DMS53 treated with DMSO at 0.1 percent for 48 hours (cell line): ENCODE measurements at regions not wholly inside any gene's neighbourhood (a gene's known extent, or its start where the extent isn't known, plus 50 kb on each side); places are given as distances from the start of the nearest gene placed in this dataset.
"Not testable (repeated sequence)": the region's sequence is repeated elsewhere in the genome, so short reads cannot be mapped to it uniquely, and the experiment has no call there.

Experiments
- DNase-seq: peaks from one replicate; lab custom pipeline; 2025; ENCODE audit not compliant: unreplicated experiment; lab: John Stamatoyannopoulos, UW

DNA sequence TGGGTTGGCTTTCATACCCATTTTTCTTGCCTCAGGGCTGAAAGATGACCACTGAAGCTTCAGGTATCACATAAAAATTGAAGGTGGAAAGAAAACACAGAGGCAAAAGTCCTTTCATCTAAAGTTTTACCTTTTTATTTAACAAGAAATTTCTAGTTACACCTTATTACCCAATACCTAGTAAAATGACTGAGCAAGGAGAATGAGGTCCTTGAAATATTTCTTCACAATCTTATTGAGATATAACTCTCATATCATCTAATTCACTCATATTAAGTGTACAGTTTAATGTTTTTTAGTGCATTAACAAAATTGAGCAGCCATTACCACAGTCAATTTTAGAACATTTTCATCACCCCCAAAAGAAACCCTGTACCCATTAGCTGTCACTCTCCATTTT is 112.9 kb upstream of the ADTRP start:
- DNase-seq = no peak

DNA sequence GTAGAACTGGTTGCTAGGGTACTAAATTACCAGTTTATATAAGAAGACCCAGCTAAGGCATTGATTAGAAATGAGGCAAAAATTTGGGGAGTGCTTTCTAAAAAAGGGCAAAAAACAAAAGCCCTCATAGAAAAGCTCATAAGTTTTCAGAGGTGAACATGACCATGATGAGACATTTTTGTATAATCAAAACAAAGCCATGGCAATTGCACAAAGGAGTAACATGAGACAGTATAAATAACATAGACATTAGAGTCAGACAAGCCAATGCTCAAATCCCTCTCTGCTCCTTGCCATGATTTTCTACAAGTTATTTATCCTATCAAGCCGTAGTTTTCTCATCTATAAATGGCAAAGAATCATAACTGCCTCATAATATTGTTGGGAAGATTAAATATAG is 112.2 kb upstream of the ADTRP start:
- no peak for DNase-seq

DNA sequence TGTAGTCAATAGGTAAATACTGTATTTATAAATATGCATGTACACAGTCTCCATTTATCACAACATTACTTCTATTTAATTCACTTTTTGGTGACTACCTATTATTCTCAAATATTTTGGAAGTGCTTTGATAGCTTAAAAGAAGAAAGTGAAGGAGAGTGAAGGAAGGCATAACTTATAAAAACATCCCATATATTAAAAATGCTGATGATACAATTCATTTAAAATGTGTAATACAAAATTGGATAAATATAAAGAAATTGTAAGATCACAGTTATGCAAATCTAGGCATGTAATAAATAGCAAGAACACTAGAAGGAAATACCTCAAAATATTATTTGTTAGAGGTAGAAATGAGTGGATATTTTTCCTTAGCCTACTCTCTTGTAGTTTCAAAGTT is 111.6 kb upstream of the ADTRP start:
- DNase-seq = no peak

DNA sequence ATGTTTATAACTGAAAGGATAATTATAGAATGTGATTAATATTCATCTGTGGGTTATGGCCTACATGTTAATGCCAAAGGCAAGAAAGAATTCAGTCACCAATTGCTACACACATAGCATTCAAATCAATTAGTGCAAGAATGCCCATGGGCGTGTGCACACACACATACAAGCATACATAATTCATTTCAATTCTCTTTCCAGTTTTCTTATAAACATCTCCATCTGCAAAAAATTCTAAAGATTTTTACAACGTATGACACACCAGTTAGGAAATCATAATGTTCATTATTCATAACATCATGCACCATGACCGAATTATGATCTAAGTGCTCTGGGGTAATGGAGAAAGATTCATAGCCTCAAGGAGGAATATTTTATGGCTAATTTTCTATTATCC is 111.0 kb upstream of the ADTRP start:
- DNase-seq = no peak

DNA sequence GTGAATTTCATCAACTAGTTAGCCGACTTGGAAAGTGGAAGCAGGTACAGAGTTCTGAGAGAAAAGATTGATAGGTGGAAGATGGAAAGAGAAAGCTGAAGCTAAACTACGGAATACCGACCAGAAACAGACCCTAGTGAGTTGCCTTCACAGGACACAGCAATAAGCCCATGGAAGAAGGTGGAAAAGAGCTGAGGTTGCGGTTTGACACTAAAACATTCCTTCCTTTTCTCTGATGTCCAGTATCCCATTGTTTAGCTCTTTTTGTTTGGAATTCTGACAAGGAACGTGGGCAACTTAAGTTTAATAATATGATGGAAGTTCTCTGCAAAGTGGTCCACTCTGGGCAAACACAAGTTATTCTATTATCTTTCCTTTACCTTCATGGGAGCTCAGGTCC is 110.1 kb upstream of the ADTRP start:
- DNase-seq = no peak

DNA sequence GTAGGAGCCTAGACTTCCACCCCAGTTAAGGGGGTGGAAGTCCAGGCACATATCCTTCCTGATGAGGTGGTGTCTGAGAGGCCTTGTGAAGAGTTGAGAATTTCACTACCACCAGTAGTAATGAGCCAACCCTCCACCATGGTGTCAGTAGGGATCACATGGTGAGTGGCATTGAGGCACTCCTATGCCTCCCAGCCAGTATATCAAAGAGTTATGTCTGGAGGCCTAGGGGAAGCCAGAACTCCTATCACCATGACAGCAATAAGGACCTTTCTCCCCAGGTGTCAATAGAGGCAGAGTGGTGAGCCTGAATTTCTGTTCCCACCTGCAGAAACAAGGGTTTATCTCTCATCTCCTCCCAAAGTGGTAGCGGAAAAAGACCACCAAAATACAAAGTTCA is 106.6 kb upstream of the ADTRP start:
- no peak for DNase-seq

DNA sequence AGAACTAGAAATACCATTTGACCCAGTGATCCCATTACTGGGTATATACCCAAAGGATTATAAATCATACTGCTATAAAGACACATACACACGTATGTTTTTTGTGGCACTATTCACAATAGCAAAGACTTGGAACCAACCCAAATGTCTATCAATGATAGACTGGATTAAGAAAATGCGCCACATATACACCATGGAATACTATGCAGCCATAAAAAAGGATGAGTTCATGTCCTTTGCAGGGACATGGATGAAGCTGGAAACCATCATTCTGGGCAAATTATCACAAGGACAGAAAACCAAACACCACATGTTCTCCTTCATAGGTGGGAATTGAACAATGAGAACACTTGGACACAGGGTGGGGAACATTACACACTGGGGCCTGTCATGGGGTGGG is 104.9 kb upstream of the ADTRP start:
- not testable (repeated sequence) for DNase-seq

DNA sequence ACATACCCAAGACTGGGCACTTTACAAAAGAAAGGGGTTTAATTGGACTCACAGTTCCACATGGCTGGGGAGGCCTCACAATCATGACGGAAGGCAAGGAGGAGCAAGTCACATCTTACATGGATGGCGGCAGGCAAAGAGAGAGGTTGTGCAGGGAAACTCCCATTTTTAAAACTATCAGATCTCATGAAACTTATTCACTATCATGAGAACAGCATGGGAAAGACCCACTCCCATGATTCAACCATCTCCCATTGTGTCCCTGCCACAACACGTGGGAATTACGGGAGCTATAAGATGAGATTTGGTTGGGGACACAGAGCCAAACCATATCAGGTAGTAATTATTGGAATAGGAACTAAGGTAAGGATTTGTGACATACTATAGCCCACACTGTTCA is 101.6 kb upstream of the ADTRP start:
- not testable (repeated sequence) for DNase-seq

DNA sequence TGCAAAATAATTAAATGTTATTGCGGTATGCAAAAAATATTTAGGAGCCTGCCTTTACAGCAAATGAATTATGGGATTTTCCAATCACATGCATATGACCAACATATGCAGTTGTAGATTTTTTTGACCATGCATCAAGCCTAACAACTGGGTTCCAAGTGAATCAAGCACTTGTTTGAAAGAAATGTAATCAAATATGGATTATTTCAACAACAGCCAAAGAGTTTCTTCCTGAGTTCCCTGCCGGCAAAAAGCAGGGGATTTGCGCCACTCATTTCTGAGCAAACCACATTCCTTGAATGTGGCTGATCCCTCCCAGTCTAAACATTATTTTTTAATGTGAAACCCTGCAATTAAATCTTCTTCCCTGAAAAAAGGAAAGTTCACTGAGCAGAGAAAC is 100.1 kb upstream of the ADTRP start:
- DNase-seq = no peak

DNA sequence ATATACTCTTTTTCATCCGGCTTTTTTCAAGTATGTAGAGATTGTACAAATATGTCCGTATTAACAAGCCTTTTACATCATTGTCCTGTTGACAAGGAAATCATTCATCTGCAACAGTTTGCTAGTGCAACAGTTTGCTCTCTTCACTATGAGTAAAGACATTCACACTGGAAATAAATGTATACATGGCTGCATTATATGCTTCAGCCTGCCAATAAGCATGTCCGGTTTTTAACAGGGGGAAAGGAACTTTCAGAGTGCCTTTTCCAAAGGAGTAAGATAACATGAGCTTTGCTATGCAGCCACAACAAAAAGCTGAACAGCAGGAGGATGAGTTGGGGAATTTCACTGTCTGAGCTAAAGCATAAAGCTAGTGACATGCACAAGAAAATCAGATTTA is 99.4 kb upstream of the ADTRP start:
- DNase-seq = no peak

DNA sequence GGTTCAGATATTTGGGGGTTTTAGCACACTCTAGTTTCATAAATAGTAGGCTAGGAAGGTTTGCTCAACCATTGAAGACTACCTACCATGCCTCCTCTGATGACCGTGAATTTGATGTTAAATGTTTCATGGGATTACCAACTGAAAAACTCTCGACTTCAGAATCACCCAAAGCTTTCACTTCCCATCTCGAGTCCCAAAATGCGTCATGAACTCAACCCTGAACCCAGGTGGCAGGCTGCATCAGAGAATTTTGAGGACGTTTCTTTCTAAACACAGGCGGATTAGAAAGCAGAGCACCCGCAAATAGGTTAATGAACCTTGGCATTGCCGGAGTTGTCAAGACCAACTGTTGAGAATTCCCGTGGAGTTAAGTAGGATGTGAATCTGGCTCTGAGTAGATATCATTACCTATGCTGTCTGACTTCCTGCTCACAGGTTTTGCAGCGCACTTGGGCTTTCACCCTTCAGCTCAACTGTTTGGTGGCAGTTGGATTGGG is 98.4 kb upstream of the ADTRP start:
- DNase-seq = no peak

DNA sequence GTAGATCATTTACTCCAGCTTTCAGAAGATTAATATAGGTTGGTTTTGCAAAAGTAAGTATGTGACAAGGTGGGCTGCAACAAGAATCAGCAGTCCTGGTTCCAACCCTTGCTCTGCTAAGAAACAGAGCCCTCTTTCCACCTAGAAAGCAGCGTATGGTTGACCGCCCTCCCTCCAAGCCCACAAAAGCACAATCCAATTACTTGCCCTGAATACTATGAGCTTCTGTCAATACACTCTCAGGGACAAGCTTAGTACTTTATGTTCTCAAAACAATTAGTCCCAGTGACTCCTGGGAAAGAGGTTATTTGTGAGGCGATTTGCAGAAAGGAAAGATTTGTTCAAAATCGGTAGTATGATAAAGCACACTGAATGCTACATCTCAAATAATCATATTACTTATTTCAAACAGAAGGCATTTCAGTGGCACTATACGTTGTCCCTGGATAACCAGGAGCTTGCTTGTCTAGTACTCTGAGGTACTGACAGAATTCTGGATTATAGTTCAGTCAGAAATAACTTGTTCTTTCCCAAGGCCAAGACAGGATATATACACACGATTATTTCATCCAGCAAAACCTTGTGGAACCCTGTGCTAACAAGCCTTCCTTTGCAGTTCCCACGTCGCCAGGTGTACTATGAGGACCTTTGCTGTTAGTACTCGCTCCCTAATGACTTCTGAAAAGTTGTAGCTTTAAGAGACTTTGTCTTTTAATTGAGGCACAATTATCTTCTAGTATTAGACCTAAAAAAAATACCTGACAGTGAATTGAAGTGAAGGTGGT is 96.9 kb upstream of the ADTRP start:
- no peak for DNase-seq

DNA sequence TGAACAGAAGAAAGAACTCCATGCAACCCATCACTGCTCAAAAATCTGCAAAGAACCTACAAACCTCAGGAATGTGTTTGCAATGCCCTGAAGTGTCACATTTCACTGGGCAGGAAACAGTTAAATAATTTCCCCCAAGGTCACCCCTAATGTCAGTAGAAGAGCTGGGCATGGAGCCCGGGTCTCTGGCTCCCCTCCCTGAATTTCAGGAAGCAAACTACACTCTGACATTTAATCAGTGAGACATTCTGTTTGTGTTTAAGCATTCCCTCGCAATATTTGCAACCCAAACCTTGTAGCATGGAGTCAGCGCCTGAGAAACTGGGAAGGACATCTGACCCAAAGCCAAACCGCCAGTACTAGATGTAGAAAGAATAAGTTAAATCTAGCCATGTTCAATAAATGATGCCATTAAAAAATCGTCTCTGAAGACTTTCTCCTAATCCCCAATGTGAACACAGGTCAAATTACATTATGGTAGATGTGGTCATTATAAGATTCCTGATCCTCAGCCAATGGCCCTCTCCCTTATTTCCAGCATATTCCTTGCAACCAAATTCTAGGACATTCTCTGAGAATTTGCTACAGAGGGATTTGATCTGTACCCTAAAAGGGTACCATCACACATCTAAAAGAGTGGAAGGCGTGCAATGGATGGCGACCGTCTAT is 91.2 kb upstream of the ADTRP start:
- DNase-seq = no peak

DNA sequence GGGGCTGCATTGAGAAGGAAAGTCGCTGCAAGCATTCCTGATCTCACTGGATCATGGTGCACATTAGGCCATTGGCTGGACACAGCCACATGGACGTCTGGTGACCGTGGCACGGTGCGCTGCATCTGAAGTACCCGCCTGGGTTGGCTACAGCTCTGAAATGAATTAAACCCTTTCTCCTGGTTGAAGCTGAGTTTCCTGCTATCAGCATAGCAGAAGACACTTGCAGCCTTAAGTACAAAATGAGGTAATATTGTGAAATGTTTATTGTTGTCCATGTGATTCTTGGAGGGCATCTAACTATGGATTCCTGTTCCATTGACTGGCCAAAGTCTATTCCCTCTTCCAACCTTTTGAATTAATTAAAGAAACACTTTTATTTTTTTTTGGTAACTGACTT is 89.8 kb upstream of the ADTRP start:
- DNase-seq = no peak

DNA sequence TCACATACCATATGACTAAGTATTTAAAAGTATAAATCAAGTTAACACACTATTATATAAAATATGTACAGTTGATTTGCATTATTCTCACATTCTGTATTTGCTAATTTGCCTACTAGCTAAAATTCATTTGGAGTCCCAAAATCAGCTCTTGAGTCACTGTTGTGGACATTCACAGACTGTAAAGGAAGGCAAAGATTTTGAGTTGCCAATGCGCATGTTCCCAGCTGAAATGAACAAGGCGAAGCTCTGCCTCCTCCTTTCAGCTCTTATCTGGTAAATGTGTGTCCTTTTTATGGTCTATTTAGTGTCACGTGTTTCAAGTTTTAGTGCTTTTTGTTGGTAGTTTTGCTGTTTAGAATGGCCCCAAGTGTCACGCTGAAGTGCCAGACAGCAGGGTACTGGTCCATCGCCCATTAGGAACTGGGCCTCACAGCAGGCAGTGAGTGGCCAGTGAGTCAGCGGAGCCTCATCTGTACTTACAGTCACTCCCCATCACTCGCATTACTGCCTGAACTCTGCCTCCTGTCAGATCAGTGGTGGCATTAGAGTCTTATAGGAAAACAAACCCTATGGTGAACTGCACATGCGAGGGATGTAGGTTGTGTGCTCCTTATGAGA is 87.2 kb upstream of the ADTRP start:
- no peak for DNase-seq

DNA sequence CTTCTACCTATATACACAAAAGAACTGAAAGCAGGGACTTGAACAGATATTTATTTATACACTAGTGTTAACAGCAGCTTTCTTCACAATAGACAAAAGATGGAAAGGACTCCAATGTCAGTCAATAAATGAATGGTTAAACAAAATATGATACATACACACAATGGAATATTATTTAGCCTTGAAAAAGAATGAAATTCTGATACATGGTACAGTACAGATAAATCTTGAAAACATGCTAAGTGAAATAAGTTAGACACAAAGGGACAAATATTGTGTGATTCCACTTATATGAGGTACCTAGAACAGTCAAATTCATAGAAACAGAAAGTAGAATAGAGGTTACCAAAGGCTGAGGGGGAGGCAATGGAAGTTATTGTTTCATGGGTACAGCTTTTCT is 79.8 kb upstream of the ADTRP start:
- DNase-seq = no peak

DNA sequence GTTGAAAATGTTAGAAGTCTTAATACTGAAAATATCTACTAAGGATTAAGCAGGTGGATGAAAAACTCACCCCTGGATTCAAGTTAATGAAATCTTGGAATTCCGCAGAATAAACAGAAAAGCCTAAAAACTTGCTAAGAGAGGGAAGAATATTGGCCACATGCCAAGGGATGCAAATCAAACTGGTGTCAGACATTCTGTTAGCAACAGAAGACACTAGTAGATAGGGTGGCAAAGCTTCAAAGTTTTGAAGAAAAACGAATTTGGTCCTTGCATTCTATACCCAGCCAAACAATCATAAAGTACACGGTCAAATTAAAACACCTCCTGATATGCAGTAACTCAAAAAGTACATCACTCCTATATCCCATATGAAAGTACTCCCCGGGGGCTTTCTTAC is 77.1 kb upstream of the ADTRP start:
- no peak for DNase-seq

DNA sequence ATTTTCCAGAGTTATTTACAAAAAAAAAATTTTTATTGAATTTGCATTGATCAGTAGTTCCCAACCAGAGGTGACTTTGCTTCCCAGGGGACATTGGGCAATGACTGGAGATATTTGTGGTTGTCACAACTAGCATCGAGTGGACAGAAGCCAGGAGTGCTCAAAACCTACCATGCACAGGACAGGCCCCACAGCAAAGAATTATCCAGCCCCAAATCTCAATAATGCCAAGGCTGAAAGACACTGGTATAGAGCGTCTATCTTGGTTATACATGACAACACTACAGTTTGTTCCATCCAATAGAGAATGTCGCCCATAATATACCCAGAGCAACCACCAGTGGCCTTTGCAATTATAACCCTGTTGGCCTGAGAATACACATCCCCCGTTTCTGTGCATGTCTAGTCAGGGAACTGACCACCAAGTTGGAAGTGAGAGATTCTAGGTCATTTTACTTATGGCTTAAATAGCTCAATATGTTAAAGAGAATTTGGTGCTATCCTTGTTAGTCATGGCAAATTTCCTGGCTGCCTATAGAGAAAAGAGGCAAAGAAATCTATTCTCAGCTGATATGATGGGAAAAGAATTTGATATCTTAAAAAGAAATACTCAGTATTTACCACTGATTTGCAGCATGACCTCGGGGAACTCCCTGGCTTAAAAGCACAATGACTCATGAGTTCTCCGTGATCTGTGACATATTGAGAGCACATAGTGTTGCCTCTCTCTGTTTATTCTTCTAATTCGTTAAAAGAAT is 76.0 kb upstream of the ADTRP start:
- DNase-seq = no peak

DNA sequence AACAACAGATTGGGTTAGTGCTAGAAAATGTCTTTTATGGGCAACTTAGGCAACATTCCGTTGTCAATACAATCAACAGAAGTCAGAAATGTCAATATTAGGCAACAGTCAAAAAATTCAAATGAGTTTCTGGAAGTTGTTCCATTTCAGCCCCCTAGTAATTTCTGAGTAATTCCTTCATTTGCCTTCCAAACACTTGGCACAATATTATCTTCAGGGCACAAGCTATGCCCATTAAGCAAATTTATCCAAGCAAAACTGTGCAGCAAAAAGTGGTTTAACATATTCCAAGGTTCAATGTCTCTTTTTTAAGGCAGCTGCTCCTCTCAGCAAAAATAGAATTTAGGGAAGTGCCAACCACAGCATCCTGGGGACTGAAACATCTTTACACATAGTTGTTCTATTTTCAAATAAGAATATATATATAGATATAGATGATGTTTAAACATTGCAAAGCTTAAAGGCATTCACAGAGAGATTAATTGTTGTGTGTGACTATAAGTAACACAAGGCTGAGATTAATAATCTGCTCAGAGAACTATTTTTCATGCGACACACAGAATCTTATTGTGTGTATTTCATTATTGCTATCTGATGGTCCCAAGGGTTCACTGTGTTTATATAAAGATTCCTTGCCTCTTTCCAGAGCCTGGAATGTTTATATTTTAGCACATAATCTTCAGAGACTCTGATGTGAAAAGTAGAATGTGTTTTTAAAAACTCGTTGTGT is 75.2 kb upstream of the ADTRP start:
- DNase-seq = no peak

DNA sequence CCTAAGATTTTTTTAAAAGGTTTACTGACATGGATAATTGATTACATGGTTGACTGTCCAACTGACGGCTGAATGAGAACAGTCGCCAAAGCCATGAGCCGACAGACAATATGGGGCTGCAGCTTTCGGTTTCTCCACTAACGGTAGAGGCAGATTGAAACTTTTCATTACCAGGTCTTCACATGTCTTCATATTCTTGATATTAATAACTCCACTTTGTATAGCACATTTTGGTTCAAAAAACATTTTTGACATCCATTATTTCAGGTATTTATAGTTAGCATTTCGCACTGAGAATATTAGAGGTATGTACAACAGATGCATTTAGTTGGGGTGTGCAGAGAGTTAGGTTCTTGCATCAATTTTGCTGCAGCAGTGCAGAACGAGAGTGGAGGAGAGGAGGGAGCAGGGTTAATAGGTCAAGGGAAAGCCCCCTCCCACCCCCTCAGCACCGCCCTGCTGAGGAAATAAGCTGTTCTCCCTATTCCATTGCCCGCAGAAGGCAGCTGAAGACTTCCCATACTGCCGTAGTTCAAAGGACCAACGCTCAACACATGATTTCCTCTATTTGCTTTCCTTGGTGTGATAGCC is 73.6 kb upstream of the ADTRP start:
- no peak for DNase-seq
